ENCODE measurements at regions not wholly inside any gene's neighbourhood (a gene's known extent, or its start where the extent isn't known, plus 50 kb on each side); places are given as distances from the start of the nearest gene placed in this dataset.

- no peak for DNase-seq (ENCODE audit: low read depth in 2 of 3, low spot score in 2 of 3)
Measured at GRCh38 chr13:75135325-75135825, 346.6 kb downstream of the TBC1D4 start.

GRCh38 chr13:75132701-75133695, 349.0 kb downstream of the TBC1D4 start:
- DNase-seq (ENCODE audit: low read depth in 2 of 3, low spot score in 2 of 3) = no peak

- no peak for DNase-seq (ENCODE audit: low read depth in 2 of 3, low spot score in 2 of 3)
Measured at GRCh38 chr13:75129331-75129730, 352.6 kb downstream of the TBC1D4 start.

- DNase-seq (ENCODE audit: low read depth in 2 of 3, low spot score in 2 of 3) = no peak
Measured at GRCh38 chr13:75124415-75124814, 357.6 kb downstream of the TBC1D4 start.

GRCh38 chr13:75123428-75123827, 358.5 kb downstream of the TBC1D4 start:
- no peak for DNase-seq (ENCODE audit: low read depth in 2 of 3, low spot score in 2 of 3)

GRCh38 chr13:75120085-75120484, 361.9 kb downstream of the TBC1D4 start:
- DNase-seq (ENCODE audit: low read depth in 2 of 3, low spot score in 2 of 3) = no peak

GRCh38 chr13:75115171-75115570, 366.8 kb downstream of the TBC1D4 start:
- no peak for DNase-seq (ENCODE audit: low read depth in 2 of 3, low spot score in 2 of 3)

GRCh38 chr13:75103976-75104375, 378.0 kb downstream of the TBC1D4 start:
- no peak for DNase-seq (ENCODE audit: low read depth in 2 of 3, low spot score in 2 of 3)

- no peak for DNase-seq (ENCODE audit: low read depth in 2 of 3, low spot score in 2 of 3)
Measured at GRCh38 chr13:75102001-75102716, 379.8 kb downstream of the TBC1D4 start.

- no peak for DNase-seq (ENCODE audit: low read depth in 2 of 3, low spot score in 2 of 3)
Measured at GRCh38 chr13:75101348-75101747, 380.6 kb downstream of the TBC1D4 start.

GRCh38 chr13:75092143-75092542, 389.8 kb downstream of the TBC1D4 start:
- DNase-seq (ENCODE audit: low read depth in 2 of 3, low spot score in 2 of 3) = no peak

- no peak for DNase-seq (ENCODE audit: low read depth in 2 of 3, low spot score in 2 of 3)
Measured at GRCh38 chr13:75091718-75092117, 390.3 kb downstream of the TBC1D4 start.

- DNase-seq (ENCODE audit: low read depth in 2 of 3, low spot score in 2 of 3) = no peak
Measured at GRCh38 chr13:75090872-75091615, 390.9 kb downstream of the TBC1D4 start.

- DNase-seq (ENCODE audit: low read depth in 2 of 3, low spot score in 2 of 3) = no peak
Measured at GRCh38 chr13:75088915-75089314, 393.1 kb downstream of the TBC1D4 start.

- no peak for DNase-seq (ENCODE audit: low read depth in 2 of 3, low spot score in 2 of 3)
Measured at GRCh38 chr13:75079226-75079625, 402.7 kb downstream of the TBC1D4 start.

GRCh38 chr13:75076476-75076875, 405.5 kb downstream of the TBC1D4 start:
- no peak for DNase-seq (ENCODE audit: low read depth in 2 of 3, low spot score in 2 of 3)

- DNase-seq (ENCODE audit: low read depth in 2 of 3, low spot score in 2 of 3) = no peak
Measured at GRCh38 chr13:75073786-75074185, 408.2 kb downstream of the TBC1D4 start.

GRCh38 chr13:75072891-75073290, 409.1 kb downstream of the TBC1D4 start:
- DNase-seq (ENCODE audit: low read depth in 2 of 3, low spot score in 2 of 3) = no peak

- DNase-seq (ENCODE audit: low read depth in 2 of 3, low spot score in 2 of 3) = no peak
Measured at GRCh38 chr13:75072368-75072767, 409.6 kb downstream of the TBC1D4 start.

GRCh38 chr13:75071796-75072195, 410.2 kb downstream of the TBC1D4 start:
- DNase-seq (ENCODE audit: low read depth in 2 of 3, low spot score in 2 of 3) = no peak

- no peak for DNase-seq (ENCODE audit: low read depth in 2 of 3, low spot score in 2 of 3)
Measured at GRCh38 chr13:75071395-75071794, 410.6 kb downstream of the TBC1D4 start.

All from activated CD8-positive, alpha-beta memory T cell treated with anti-CD3 and anti-CD28 coated beads for 48 hours (primary cell).